LNCaP clone FGC (cell line): ENCODE measurements at regions not wholly inside any gene's neighbourhood (a gene's known extent, or its start where the extent isn't known, plus 50 kb on each side); places are given as distances from the start of the nearest gene placed in this dataset.
"Not testable (repeated sequence)": the region's sequence is repeated elsewhere in the genome, so short reads cannot be mapped to it uniquely, and the experiment has no call there.

Experiments used
- DNase-seq: peaks from one replicate; pipeline ENCODE4 v3.0.0-alpha.2; 2011; ENCODE audit warnings: low read depth
- H3K4me3 ChIP-seq: 2 replicates; pipeline ENCODE4 v1.5.1; 2011; ENCODE audit warnings: mild to moderate bottlenecking, low read depth, low read length, control low read depth
- TF ChIP-seq, protein P1 (sequence below): IDR thresholded peaks from 2 replicates; pipeline ENCODE4 v1.5.1; 2012; ENCODE audit warnings: mild to moderate bottlenecking; ENCODE audit not compliant: control insufficient read depth, insufficient read depth; ENCODE audit errors: extremely low read depth

DNA sequence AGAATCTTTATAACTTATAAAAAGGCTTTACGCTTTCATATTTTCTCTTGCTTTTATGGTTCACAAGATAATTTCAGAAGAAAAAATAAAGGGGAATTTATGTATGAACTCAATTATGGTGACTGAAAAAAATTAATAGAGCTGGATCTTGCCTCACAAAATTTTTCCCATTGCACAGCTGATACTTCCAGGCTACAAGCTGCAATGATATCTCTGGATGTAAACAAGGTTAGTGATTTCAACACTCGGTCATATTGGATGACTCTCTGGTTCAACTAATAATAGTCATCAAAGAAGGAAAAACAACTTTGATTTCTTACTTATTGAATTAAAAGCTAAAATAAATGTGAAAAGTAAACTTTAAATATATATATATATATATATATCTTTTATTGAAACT lies 868.0 kb downstream of the FAT4 start:
- no peak overlapping the region for H3K4me3 ChIP-seq
- TF ChIP-seq, protein P1, sequence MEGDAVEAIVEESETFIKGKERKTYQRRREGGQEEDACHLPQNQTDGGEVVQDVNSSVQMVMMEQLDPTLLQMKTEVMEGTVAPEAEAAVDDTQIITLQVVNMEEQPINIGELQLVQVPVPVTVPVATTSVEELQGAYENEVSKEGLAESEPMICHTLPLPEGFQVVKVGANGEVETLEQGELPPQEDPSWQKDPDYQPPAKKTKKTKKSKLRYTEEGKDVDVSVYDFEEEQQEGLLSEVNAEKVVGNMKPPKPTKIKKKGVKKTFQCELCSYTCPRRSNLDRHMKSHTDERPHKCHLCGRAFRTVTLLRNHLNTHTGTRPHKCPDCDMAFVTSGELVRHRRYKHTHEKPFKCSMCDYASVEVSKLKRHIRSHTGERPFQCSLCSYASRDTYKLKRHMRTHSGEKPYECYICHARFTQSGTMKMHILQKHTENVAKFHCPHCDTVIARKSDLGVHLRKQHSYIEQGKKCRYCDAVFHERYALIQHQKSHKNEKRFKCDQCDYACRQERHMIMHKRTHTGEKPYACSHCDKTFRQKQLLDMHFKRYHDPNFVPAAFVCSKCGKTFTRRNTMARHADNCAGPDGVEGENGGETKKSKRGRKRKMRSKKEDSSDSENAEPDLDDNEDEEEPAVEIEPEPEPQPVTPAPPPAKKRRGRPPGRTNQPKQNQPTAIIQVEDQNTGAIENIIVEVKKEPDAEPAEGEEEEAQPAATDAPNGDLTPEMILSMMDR: no peak
- no peak for DNase-seq

DNA sequence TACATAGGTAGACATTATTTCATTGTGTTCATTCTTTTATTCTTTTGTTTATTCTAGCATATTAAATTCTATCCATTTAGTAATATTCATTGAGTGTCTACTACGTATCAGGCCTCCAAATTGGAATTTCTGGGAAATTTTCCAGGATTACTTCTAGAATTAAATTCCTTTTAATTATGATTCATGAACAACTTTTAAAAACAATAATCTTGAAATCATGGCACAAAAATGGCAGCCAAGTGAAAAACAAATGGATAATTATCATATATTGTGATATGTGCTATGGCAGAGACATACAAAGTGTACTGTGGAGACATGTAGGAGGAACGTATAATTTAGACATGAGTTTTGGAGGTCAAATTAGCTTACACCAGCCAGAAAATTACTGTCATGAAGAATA lies 868.5 kb downstream of the FAT4 start:
- H3K4me3 ChIP-seq: no peak overlapping the region
- DNase-seq: no peak
- TF ChIP-seq, protein P1: no peak

GRCh38 chr4:126191536-126191935 lies 876.8 kb downstream of the FAT4 start:
- TF ChIP-seq, protein P1: no peak
- no peak overlapping the region for H3K4me3 ChIP-seq
- DNase-seq: no peak

- TF ChIP-seq, protein P1: no peak
- DNase-seq: no peak
- H3K4me3 ChIP-seq: no peak overlapping the region
Measured at GRCh38 chr4:126192506-126192905, 877.8 kb downstream of the FAT4 start.

GRCh38 chr4:126201251-126202138 lies 886.7 kb downstream of the FAT4 start:
- DNase-seq, H3K4me3 ChIP-seq: not testable (repeated sequence)

GRCh38 chr4:126202226-126202625 lies 887.5 kb downstream of the FAT4 start:
- H3K4me3 ChIP-seq: no peak overlapping the region
- TF ChIP-seq, protein P1: no peak

DNA sequence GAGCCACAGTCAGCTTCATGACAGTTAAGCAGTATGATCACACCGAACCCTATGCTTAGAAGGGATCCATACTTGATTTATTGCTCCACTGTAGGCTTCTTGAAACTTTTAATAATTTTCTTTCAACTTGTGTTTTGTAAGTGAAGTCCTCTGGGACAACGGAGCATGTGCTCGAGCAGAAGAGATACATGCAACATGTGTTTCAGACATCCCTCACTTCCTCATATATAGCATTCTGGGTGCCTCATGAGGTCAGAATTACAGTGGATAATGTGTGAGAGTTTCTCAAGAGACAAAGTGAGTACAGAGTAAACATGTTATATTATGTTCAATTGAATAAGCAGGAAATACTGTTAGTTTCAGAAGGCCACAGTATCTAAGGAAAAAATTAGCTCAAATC lies 893.2 kb downstream of the FAT4 start:
- H3K4me3 ChIP-seq: no peak overlapping the region
- TF ChIP-seq, protein P1: no peak
- no peak for DNase-seq

More at GRCh38 chr4:126202226-126202625, 887.5 kb downstream of the FAT4 start:
- DNase-seq: no peak
